Liver (tissue), 3 donors: ENCODE measurements at regions not wholly inside any gene's neighbourhood (a gene's known extent, or its start where the extent isn't known, plus 50 kb on each side); places are given as distances from the start of the nearest gene placed in this dataset.

ENCODE experiments used
- CTCF ChIP-seq: fragments of 150-350 bp; IDR thresholded peaks from 2 replicates; pipeline ENCODE4 v1.5.1; 2017; ENCODE audit warnings: improper control_type of control experiment, low read depth, low read length; ENCODE audit not compliant: missing input control
- EGR1 ChIP-seq, 2 donors: IDR thresholded peaks; 2 replicates each; pipeline ENCODE4 v1.6.1; 2016 to 2018; ENCODE audit warnings: antibody characterized with exemption in 2 of 2, low read depth in 2 of 2
- JUND ChIP-seq, 2 donors: IDR thresholded peaks; 2 replicates each; pipeline ENCODE4 v1.6.1; 2016; ENCODE audit warnings: antibody characterized with exemption in 2 of 2
- NR2F2 ChIP-seq: IDR thresholded peaks from 2 replicates; pipeline ENCODE4 v1.6.1; 2016; ENCODE audit warnings: antibody characterized with exemption
- RAD21 ChIP-seq, 2 donors: IDR thresholded peaks; 2 replicates each; pipeline ENCODE4 v1.6.1; 2016; ENCODE audit warnings: antibody characterized with exemption in 2 of 2, mild to moderate bottlenecking in 2 of 2
- REST ChIP-seq: IDR thresholded peaks from 2 replicates; pipeline ENCODE4 v1.6.1; 2016; ENCODE audit warnings: antibody characterized with exemption, mild to moderate bottlenecking
- donor health status: healthy.
- donor health status: healthy.

- no peak for TF ChIP-seq REST
- TF ChIP-seq NR2F2: no peak
- no peak for TF ChIP-seq CTCF
- no peak for TF ChIP-seq EGR1 (IDR thresholded peaks at IDR 0.05; ENCODE audit: low read depth in 2 of 2)
- TF ChIP-seq JUND (IDR thresholded peaks at IDR 0.05): no peak
- no peak for TF ChIP-seq RAD21 (IDR thresholded peaks at IDR 0.05)
These were observed 407.3 kb downstream of the PCDH18 start for GRCh38 chr4:137125011-137125410.
